Endothelial cell of umbilical vein (primary cell): ENCODE measurements at regions not wholly inside any gene's neighbourhood (a gene's known extent, or its start where the extent isn't known, plus 50 kb on each side); places are given as distances from the start of the nearest gene placed in this dataset.

Source experiments
- EZH2 ChIP-seq: IDR thresholded peaks from 2 replicates; pipeline ENCODE4 v1.6.1; 2012; ENCODE audit warnings: borderline replicate concordance, low read depth, mild to moderate bottlenecking, moderate library complexity, low read length, inconsistent platforms; ENCODE audit not compliant: severe bottlenecking
- JUN ChIP-seq: IDR thresholded peaks from 2 replicates; pipeline ENCODE4 v1.6.1; 2011; ENCODE audit warnings: borderline replicate concordance, low read depth; ENCODE audit not compliant: insufficient read length, insufficient read depth
- POLR2A ChIP-seq: IDR thresholded peaks from 2 replicates; pipeline ENCODE4 v1.6.1; 2012; ENCODE audit warnings: low read depth, mild to moderate bottlenecking, control low read depth, low read length
- POLR2AphosphoS5 ChIP-seq: IDR thresholded peaks from 2 replicates; pipeline ENCODE4 v1.6.1; 2012; ENCODE audit warnings: low read depth, mild to moderate bottlenecking, control low read depth, low read length, moderate library complexity; ENCODE audit not compliant: insufficient read depth
- TF ChIP-seq, protein P1 (sequence below), 2 donors: IDR thresholded peaks; 1 replicate in 1 of 2; 2 replicates in 1 of 2; pipeline ENCODE4 v1.5.1; 2011; ENCODE audit warnings: low read length in 2 of 2, mild to moderate bottlenecking in 2 of 2, moderate library complexity in 2 of 2, control low read depth in 1 of 2, inconsistent platforms in 1 of 2, low read depth in 1 of 2; ENCODE audit not compliant: insufficient read depth in 1 of 2; ENCODE audit errors: extremely low read depth in 1 of 2

DNA sequence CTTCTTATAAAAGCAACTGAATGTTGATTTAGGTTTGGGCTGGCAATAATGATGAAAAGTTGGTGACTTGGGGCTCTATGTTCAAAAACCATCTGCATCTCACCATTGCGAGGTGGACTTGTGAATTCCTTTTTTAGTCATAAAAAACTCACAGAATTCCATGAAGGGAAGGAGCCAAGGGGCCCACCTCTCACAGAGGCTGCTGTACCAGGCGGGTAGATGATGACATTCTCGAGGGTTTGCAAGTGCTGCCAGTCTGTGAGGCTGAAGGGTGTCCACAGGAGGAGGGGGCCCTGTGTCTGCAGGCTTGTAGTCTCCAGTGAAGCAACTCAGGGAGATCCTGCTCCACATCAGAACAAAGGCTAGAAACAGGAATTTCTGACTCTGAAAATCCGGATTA lies 195.5 kb upstream of the ZNF32 start:
- no peak for TF ChIP-seq JUN
- TF ChIP-seq, protein P1, sequence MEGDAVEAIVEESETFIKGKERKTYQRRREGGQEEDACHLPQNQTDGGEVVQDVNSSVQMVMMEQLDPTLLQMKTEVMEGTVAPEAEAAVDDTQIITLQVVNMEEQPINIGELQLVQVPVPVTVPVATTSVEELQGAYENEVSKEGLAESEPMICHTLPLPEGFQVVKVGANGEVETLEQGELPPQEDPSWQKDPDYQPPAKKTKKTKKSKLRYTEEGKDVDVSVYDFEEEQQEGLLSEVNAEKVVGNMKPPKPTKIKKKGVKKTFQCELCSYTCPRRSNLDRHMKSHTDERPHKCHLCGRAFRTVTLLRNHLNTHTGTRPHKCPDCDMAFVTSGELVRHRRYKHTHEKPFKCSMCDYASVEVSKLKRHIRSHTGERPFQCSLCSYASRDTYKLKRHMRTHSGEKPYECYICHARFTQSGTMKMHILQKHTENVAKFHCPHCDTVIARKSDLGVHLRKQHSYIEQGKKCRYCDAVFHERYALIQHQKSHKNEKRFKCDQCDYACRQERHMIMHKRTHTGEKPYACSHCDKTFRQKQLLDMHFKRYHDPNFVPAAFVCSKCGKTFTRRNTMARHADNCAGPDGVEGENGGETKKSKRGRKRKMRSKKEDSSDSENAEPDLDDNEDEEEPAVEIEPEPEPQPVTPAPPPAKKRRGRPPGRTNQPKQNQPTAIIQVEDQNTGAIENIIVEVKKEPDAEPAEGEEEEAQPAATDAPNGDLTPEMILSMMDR (IDR thresholded peaks at IDR 0.05; ENCODE audit: extremely low read depth in 1 of 2, insufficient read depth in 1 of 2, low read depth in 1 of 2, low read length in 2 of 2): no peak
- no peak for TF ChIP-seq POLR2A
- TF ChIP-seq EZH2: no peak
- no peak for TF ChIP-seq POLR2AphosphoS5
